Body of pancreas (tissue), 4 donors: ENCODE measurements at regions not wholly inside any gene's neighbourhood (a gene's known extent, or its start where the extent isn't known, plus 50 kb on each side); places are given as distances from the start of the nearest gene placed in this dataset.
"Not testable (repeated sequence)": the region's sequence is repeated elsewhere in the genome, so short reads cannot be mapped to it uniquely, and the experiment has no call there.

Experiments
- ATAC-seq: fragments of 150-250 bp; one replicate; pipeline ENCODE4 v1.9.1; 2016
- DNase-seq, 4 donors: peaks; one replicate each; pipeline ENCODE4 v3.0.0-alpha.2; 2019
- H3K27ac ChIP-seq, 4 donors: fragments of 200-600 bp; sonication (generic); 1 replicate in 3 of 4; 2 replicates in 1 of 4; pipeline versions ENCODE4 v1.5.1 to v1.6.1; 2016 to 2019; ENCODE audit warnings: mild to moderate bottlenecking in 1 of 4, mixed read lengths in 1 of 4, moderate library complexity in 1 of 4
- H3K27me3 ChIP-seq, 2 donors: fragments of 200-600 bp; sonication (generic); one replicate each; pipeline ENCODE4 v1.6.0; 2016; ENCODE audit warnings: mild to moderate bottlenecking in 1 of 2
- H3K36me3 ChIP-seq, 2 donors: fragments of 200-600 bp; sonication (generic); replicated peaks in 1 of 2; 2 replicates each; pipeline ENCODE4 v1.5.1; 2016; ENCODE audit warnings: low read depth in 2 of 2; ENCODE audit not compliant: insufficient read depth in 1 of 2
- H3K4me1 ChIP-seq: fragments of 200-600 bp; sonication (generic); one replicate; pipeline ENCODE4 v1.6.0; 2016
- H3K4me3 ChIP-seq, 2 donors: fragments of 200-600 bp; sonication (generic); 1 replicate in 1 of 2; 2 replicates in 1 of 2; pipeline ENCODE4 v1.5.1; 2016 to 2019
- H3K9me3 ChIP-seq, 3 donors: fragments of 200-600 bp; sonication (generic); 1 replicate in 2 of 3; 2 replicates in 1 of 3; pipeline ENCODE4 v1.5.1; 2016
- POLR2A ChIP-seq, 3 donors: fragments of 450-650 bp; IDR thresholded peaks; one replicate each; pipeline ENCODE4 v1.6.1; 2016; ENCODE audit warnings: antibody characterized with exemption in 3 of 3, mild to moderate bottlenecking in 2 of 3
- WGBS, 2 donors: methylation state at CpG; one replicate each; pipeline ENCODE4 v1.1.5; 2017; 5-methylcytosine and 5-hydroxymethylcytosine counted together
- intact Hi-C: fragments of 100-400 bp; cut with DNase I; formaldehyde crosslinking; loops from one replicate; pipeline ENCODE4 v1.15.1; 2023
- TF ChIP-seq, protein P1 (sequence below), 7 experiments: fragments of 450-650 bp in 4 of 7; fragments of 200-600 bp in 3 of 7; sonication (generic) in 3 of 7; IDR thresholded peaks; one replicate each; pipeline ENCODE4 v1.5.1; 2016 to 2019; ENCODE audit warnings: antibody characterized with exemption in 7 of 7

- no peak for ATAC-seq
- no peaks in the 10 kb centered on the region for H3K27me3 ChIP-seq
- WGBS, 2 donors: 65 to 75% methylated on average over 2 of the region's 2 CpGs
- no peak for TF ChIP-seq POLR2A (IDR thresholded peaks at IDR 0.05)
- TF ChIP-seq, protein P1, sequence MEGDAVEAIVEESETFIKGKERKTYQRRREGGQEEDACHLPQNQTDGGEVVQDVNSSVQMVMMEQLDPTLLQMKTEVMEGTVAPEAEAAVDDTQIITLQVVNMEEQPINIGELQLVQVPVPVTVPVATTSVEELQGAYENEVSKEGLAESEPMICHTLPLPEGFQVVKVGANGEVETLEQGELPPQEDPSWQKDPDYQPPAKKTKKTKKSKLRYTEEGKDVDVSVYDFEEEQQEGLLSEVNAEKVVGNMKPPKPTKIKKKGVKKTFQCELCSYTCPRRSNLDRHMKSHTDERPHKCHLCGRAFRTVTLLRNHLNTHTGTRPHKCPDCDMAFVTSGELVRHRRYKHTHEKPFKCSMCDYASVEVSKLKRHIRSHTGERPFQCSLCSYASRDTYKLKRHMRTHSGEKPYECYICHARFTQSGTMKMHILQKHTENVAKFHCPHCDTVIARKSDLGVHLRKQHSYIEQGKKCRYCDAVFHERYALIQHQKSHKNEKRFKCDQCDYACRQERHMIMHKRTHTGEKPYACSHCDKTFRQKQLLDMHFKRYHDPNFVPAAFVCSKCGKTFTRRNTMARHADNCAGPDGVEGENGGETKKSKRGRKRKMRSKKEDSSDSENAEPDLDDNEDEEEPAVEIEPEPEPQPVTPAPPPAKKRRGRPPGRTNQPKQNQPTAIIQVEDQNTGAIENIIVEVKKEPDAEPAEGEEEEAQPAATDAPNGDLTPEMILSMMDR (IDR thresholded peaks at IDR 0.05): no peak
- no peaks in the 10 kb centered on the region for H3K9me3 ChIP-seq
- H3K4me1 ChIP-seq: no peaks in the 10 kb centered on the region
- H3K36me3 ChIP-seq: no peaks in the 10 kb centered on the region
- no peak for DNase-seq
- H3K4me3 ChIP-seq: no peak overlapping the region
- intact Hi-C loops: no loop called here
- H3K27ac ChIP-seq: no peak overlapping the region
These were observed 1197.9 kb downstream of the TECRL start for GRCh38 chr4:63211375-63211774.

DNA sequence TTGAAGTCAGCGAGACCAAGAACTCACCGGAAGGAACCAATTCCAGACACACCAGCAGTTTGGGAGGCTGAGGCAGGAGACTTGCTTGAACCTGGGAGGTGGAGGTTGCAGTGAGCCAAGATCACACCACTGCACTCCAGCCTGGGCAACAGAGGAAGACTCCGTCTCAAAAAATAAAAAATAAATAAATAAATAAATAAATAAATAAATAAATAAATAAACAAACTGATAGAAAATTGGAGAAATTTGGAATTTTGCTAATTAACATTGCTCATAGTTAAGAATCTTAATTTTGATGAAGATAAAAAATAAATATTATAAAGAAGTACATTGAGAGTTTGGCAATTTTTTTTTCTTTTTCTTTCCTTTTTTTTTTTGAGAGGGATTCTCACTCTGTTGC lies 1216.2 kb downstream of the TECRL start:
- H3K4me3 ChIP-seq, H3K27me3 ChIP-seq, H3K27ac ChIP-seq, H3K4me1 ChIP-seq, H3K36me3 ChIP-seq, DNase-seq, intact Hi-C loops, ATAC-seq, H3K9me3 ChIP-seq: not testable (repeated sequence)
- WGBS, 2 donors: 83 to 90% methylated on average over 3 of the region's 3 CpGs

GRCh38 chr4:63171341-63171740 lies 1237.9 kb downstream of the TECRL start:
- intact Hi-C loops: no loop called here
- no peak for DNase-seq
- TF ChIP-seq POLR2A (IDR thresholded peaks at IDR 0.05): no peak
- TF ChIP-seq, protein P1 (IDR thresholded peaks at IDR 0.05): no peak
- no peak overlapping the region for H3K27ac ChIP-seq
- WGBS, 2 donors: 50 to 57% methylated on average over 2 of the region's 2 CpGs
- H3K36me3 ChIP-seq: no peaks in the 10 kb centered on the region
- no peak overlapping the region for H3K4me3 ChIP-seq
- H3K4me1 ChIP-seq: no peaks in the 10 kb centered on the region
- H3K27me3 ChIP-seq: no peaks in the 10 kb centered on the region
- no peak for ATAC-seq
- no peaks in the 10 kb centered on the region for H3K9me3 ChIP-seq

GRCh38 chr4:63170923-63171322 lies 1238.3 kb downstream of the TECRL start:
- ATAC-seq: no peak
- 64 to 67% methylated on average over 2 of the region's 2 CpGs for WGBS, 2 donors

GRCh38 chr4:63169836-63170235 lies 1239.4 kb downstream of the TECRL start:
- no peak overlapping the region for H3K4me3 ChIP-seq
- no peak for DNase-seq
- H3K36me3 ChIP-seq: no peaks in the 10 kb centered on the region
- H3K27me3 ChIP-seq: no peaks in the 10 kb centered on the region
- H3K27ac ChIP-seq: no peak overlapping the region
- H3K4me1 ChIP-seq: no peaks in the 10 kb centered on the region
- no peaks in the 10 kb centered on the region for H3K9me3 ChIP-seq
- TF ChIP-seq POLR2A (IDR thresholded peaks at IDR 0.05): no peak
- TF ChIP-seq, protein P1 (IDR thresholded peaks at IDR 0.05): no peak
- ATAC-seq: no peak
- 62 to 64% methylated on average over 2 of the region's 2 CpGs for WGBS, 2 donors
- intact Hi-C loops: no loop called here

More at GRCh38 chr4:63170923-63171322, 1238.3 kb downstream of the TECRL start:
- Histone ChIP-seq H3K36me3 (no peaks in the 10 kb centered on the region), H3K4me3 (no peak overlapping the region), H3K27ac (no peak overlapping the region), H3K27me3 (no peaks in the 10 kb centered on the region), H3K4me1 (no peaks in the 10 kb centered on the region), H3K9me3 (no peaks in the 10 kb centered on the region)
- no peak for DNase-seq
- intact Hi-C loops: no loop called here
- TF ChIP-seq, protein P1 (IDR thresholded peaks at IDR 0.05): no peak
- no peak for TF ChIP-seq POLR2A (IDR thresholded peaks at IDR 0.05)
